Gastrocnemius medialis (tissue), 4 donors: ENCODE measurements at regions not wholly inside any gene's neighbourhood (a gene's known extent, or its start where the extent isn't known, plus 50 kb on each side); places are given as distances from the start of the nearest gene placed in this dataset.
"Not testable (repeated sequence)": the region's sequence is repeated elsewhere in the genome, so short reads cannot be mapped to it uniquely, and the experiment has no call there.

Experiments
- ATAC-seq, 2 donors: fragments of 150-250 bp; one replicate each; pipeline ENCODE4 v1.9.1; 2016
- DNase-seq, 2 donors: peaks; one replicate each; pipeline ENCODE4 v3.0.0-alpha.2; 2019
- H3K27ac ChIP-seq, 4 donors: fragments of 200-600 bp; sonication (generic); 1 replicate in 1 of 4; 2 replicates in 3 of 4; pipeline ENCODE4 v1.5.1; 2016 to 2018; ENCODE audit warnings: mild to moderate bottlenecking in 2 of 4, moderate library complexity in 1 of 4
- H3K27me3 ChIP-seq, 3 donors: fragments of 200-600 bp; sonication (generic) in 2 of 3; 1 replicate in 1 of 3; 2 replicates in 2 of 3; pipeline versions ENCODE4 v1.5.1 to v1.6.0; 2016 to 2019; ENCODE audit warnings: mild to moderate bottlenecking in 1 of 3, moderate library complexity in 1 of 3
- H3K36me3 ChIP-seq, 2 donors: fragments of 200-600 bp; sonication (generic) in 1 of 2; one replicate each; pipeline ENCODE4 v1.5.1; 2017 to 2018
- H3K4me1 ChIP-seq, 2 donors: fragments of 200-600 bp; sonication (generic) in 1 of 2; one replicate each; pipeline ENCODE4 v1.5.1; 2016 to 2017; ENCODE audit warnings: mild to moderate bottlenecking in 2 of 2
- H3K4me3 ChIP-seq, 4 donors: fragments of 200-600 bp; sonication (generic) in 3 of 4; 1 replicate in 1 of 4; 2 replicates in 3 of 4; pipeline ENCODE4 v1.5.1; 2016 to 2019; ENCODE audit warnings: mild to moderate bottlenecking in 2 of 4
- H3K9me3 ChIP-seq, 3 donors: fragments of 200-600 bp; sonication (generic) in 2 of 3; 1 replicate in 1 of 3; 2 replicates in 2 of 3; pipeline ENCODE4 v1.5.1; 2016 to 2019
- CTCF ChIP-seq, 5 experiments: fragments of 450-650 bp in 3 of 5; fragments of 200-600 bp in 2 of 5; sonication (generic) in 2 of 5; IDR thresholded peaks in 4 of 5; conservative IDR thresholded peaks in 1 of 5; 1 replicate in 4 of 5; 2 replicates in 1 of 5; pipeline ENCODE4 v1.5.1; 2016 to 2019; ENCODE audit warnings: antibody characterized with exemption in 5 of 5, mild to moderate bottlenecking in 3 of 5, moderate library complexity in 3 of 5
- POLR2A ChIP-seq, 2 donors: fragments of 450-650 bp; IDR thresholded peaks; one replicate each; pipeline ENCODE4 v1.6.1; 2017; ENCODE audit warnings: antibody characterized with exemption in 2 of 2, mild to moderate bottlenecking in 2 of 2, moderate library complexity in 2 of 2
- in situ Hi-C, 4 donors: fragments of 200-750 bp; cut with MboI; loops; one replicate each; pipeline versions ENCODE4 v1.15.0 to v1.8.0; 2017; ENCODE audit warnings: low sequenced_read_pairs in 4 of 4
- intact Hi-C: fragments of 100-400 bp; cut with DNase I; formaldehyde crosslinking; loops from one replicate; pipeline ENCODE4 v1.15.1; 2023; ENCODE audit warnings: low total_unique reads

DNA sequence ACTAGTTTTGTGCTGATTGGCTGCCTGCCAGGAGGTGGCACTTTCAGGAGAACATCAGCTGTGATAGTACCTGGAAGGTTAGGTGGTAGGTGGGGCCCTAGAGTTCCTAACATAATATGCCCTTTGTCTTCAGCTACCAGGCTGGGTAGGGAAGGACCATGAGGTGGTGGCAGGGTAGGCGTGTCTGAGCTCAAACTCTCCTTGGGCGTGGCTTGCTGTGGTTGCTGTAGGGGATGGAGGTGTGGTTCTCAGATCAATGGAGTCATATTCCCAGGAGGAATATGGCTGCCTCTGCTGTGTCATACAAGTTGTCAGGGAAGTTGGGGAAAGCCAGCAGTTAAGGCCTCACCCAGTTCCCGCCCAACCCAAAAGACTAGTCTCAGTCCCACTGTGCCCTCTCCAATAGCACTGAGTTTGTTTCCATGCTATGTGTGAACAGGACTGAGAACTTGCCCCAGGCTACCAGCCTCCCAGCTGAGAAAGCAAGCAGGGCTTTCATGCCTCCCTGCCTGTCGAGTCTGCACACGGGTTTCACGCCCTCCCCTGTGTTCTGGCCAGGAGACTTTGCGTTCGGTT lies 107.7 kb downstream of the CHCHD4 start:
- H3K36me3 ChIP-seq, result no peaks in the 10 kb centered on the region
- no peak overlapping the region for H3K4me3 ChIP-seq
- H3K4me1 ChIP-seq, result no peaks in the 10 kb centered on the region
- DNase-seq, result no peak
- no peak for ATAC-seq
- TF ChIP-seq POLR2A (IDR thresholded peaks at IDR 0.05), result no peak
- TF ChIP-seq CTCF (IDR thresholded peaks at IDR 0.05 in 4 of 5, conservative IDR thresholded peaks at IDR 0.05 in 1 of 5), result no peak
- peaks cover 0 to 6% (median 0%) of the 10 kb centered on the region in 3 donors for H3K27me3 ChIP-seq
- in situ Hi-C loops (no loop called here), intact Hi-C loops (no loop called here)
- peaks cover 0 to 16% (median 0%) of the 10 kb centered on the region in 3 donors for H3K9me3 ChIP-seq
- H3K27ac ChIP-seq, result no peak overlapping the region

DNA sequence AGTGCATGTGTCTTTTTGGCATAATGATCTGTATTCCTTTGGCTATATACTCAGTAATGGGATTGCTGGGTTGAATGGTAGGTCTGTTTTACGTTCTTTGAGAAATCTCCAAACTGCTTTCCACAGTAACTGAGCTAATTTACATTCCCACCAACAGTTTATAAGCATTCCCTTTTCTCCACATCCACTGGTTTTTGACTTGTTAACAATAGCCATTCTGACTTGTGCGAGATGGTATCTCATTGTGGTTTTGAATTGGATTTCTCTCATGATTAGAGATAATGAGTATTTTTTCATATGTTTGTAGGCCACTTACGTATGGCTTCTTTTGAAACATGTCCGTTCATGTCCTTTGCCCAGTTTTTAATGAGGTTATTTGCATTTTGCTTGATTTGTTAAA lies 117.7 kb downstream of the CHCHD4 start:
- H3K36me3 ChIP-seq, result no peaks in the 10 kb centered on the region
- H3K4me1 ChIP-seq, result no peaks in the 10 kb centered on the region
- intact Hi-C loops (no loop called here), in situ Hi-C loops (no loop called here)
- H3K27me3 ChIP-seq, result no peaks in the 10 kb centered on the region
- ATAC-seq (no peak), DNase-seq (no peak)
- no peak overlapping the region for H3K27ac ChIP-seq
- no peak overlapping the region for H3K4me3 ChIP-seq
- no peaks in the 10 kb centered on the region for H3K9me3 ChIP-seq
- TF ChIP-seq POLR2A (IDR thresholded peaks at IDR 0.05) (no peak), CTCF (IDR thresholded peaks at IDR 0.05 in 4 of 5, conservative IDR thresholded peaks at IDR 0.05 in 1 of 5) (no peak)

DNA sequence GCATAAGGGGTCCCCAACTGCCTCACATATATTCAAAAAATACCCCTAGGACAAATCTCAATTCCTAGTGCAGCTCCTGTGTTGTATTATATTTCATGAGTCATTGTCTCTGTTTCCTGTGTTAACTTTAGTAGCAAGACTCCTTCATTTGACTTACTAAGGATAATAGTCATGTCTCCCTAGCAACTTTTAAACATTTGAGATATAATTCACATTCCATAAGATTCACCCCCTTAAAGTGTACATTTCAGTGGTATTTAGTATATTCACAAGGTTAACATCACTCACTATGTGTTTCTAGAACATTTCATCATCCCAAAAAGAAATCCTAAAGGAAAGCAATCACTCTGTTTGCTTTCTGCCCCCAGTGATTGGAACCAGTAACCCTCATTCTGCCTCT lies 121.3 kb upstream of the WNT7A start:
- no peak for DNase-seq
- Histone ChIP-seq H3K36me3 (no peaks in the 10 kb centered on the region), H3K9me3 (no peaks in the 10 kb centered on the region), H3K4me1 (no peaks in the 10 kb centered on the region), H3K27ac (no peak overlapping the region), H3K4me3 (no peak overlapping the region), H3K27me3 (no peaks in the 10 kb centered on the region)
- intact Hi-C loops, result no loop called here
- TF ChIP-seq CTCF (IDR thresholded peaks at IDR 0.05 in 4 of 5, conservative IDR thresholded peaks at IDR 0.05 in 1 of 5) (no peak), POLR2A (IDR thresholded peaks at IDR 0.05) (no peak)
- no peak for ATAC-seq
- in situ Hi-C loops, result no loop called here

- DNase-seq, result no peak
- H3K27ac ChIP-seq, result no peak overlapping the region
- ATAC-seq, result no peak
- H3K27me3 ChIP-seq, result no peaks in the 10 kb centered on the region
- intact Hi-C loops, result no loop called here
- H3K9me3 ChIP-seq, result no peaks in the 10 kb centered on the region
- TF ChIP-seq POLR2A (IDR thresholded peaks at IDR 0.05), result no peak
- TF ChIP-seq CTCF (IDR thresholded peaks at IDR 0.05 in 4 of 5, conservative IDR thresholded peaks at IDR 0.05 in 1 of 5), result no peak
- H3K4me3 ChIP-seq, result no peak overlapping the region
- H3K4me1 ChIP-seq, result no peaks in the 10 kb centered on the region
- H3K36me3 ChIP-seq, result no peaks in the 10 kb centered on the region
- in situ Hi-C loops, result no loop called here
Measured at GRCh38 chr3:14000556-14000955, 120.7 kb upstream of the WNT7A start.

- DNase-seq, result no peak
- no peak for TF ChIP-seq CTCF (IDR thresholded peaks at IDR 0.05 in 4 of 5, conservative IDR thresholded peaks at IDR 0.05 in 1 of 5)
- no peak for TF ChIP-seq POLR2A (IDR thresholded peaks at IDR 0.05)
Measured at GRCh38 chr3:13998831-13999230, 119.0 kb upstream of the WNT7A start.

GRCh38 chr3:13995216-13995615 lies 115.3 kb upstream of the WNT7A start:
- H3K4me3 ChIP-seq, in situ Hi-C loops, H3K27me3 ChIP-seq, H3K27ac ChIP-seq, intact Hi-C loops, DNase-seq, H3K36me3 ChIP-seq, H3K4me1 ChIP-seq, H3K9me3 ChIP-seq, ATAC-seq: not testable (repeated sequence)

More at GRCh38 chr3:13998831-13999230, 119.0 kb upstream of the WNT7A start:
- intact Hi-C loops (no loop called here), in situ Hi-C loops (no loop called here)
- no peak overlapping the region for H3K4me3 ChIP-seq
- no peaks in the 10 kb centered on the region for H3K4me1 ChIP-seq
- H3K27ac ChIP-seq, result no peak overlapping the region
- H3K9me3 ChIP-seq, result no peaks in the 10 kb centered on the region
- no peaks in the 10 kb centered on the region for H3K27me3 ChIP-seq
- no peak for ATAC-seq
- no peaks in the 10 kb centered on the region for H3K36me3 ChIP-seq

DNA sequence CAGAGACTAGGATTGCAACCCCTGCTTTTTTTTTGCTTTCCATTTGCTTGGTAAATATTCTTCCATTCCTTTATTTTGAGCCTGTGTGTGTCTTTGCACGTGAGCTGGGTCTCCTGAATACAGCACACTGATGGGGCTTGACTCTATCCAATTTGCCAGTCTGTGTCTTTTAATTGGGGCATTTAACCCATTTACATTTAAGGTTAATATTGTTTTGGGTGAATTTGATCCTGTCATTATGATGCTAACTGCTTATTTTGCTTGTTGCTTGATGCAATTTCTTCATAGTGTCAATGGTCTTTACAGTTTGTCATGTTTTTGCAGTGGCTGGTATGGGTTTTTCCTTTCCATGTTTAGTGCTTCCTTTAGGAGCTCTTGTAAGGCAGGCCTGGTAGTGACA lies 109.1 kb upstream of the WNT7A start:
- H3K4me3 ChIP-seq, H3K4me1 ChIP-seq, intact Hi-C loops, in situ Hi-C loops, H3K27ac ChIP-seq, H3K36me3 ChIP-seq, H3K9me3 ChIP-seq, ATAC-seq, H3K27me3 ChIP-seq, DNase-seq: not testable (repeated sequence)
